Testis (tissue), 2 donors: ENCODE measurements at regions not wholly inside any gene's neighbourhood (a gene's known extent, or its start where the extent isn't known, plus 50 kb on each side); places are given as distances from the start of the nearest gene placed in this dataset.

Source experiments
- POLR2A ChIP-seq: fragments of 450-650 bp; IDR thresholded peaks from one replicate; pipeline ENCODE4 v1.6.1; 2017; ENCODE audit warnings: antibody characterized with exemption, mild to moderate bottlenecking, moderate library complexity
- TF ChIP-seq, protein P1 (sequence below), 3 experiments: fragments of 450-650 bp in 2 of 3; fragments of 200-600 bp in 1 of 3; sonication (generic) in 1 of 3; IDR thresholded peaks; one replicate each; pipeline ENCODE4 v1.5.1; 2016 to 2019; ENCODE audit warnings: antibody characterized with exemption in 3 of 3, mild to moderate bottlenecking in 2 of 3, moderate library complexity in 1 of 3

DNA sequence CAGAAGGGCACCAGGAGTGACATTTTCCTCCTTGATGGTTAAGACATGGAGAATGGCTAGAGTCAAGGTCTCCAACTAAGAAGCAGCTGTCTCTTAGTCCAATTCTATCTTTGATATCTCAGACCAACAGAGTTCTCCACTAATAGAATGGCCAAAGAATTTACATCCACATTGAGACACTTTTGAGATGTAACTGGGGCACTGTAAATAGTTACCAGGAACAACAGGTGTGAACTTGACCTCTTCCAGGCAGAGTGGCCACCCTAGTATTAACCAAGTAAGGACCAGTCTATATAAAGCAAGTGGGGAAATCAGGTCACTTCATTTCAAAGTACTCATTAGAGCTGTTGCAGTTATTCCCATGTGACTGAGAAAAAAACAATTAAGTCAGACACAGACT lies 159.7 kb upstream of the RAD23B start:
- TF ChIP-seq POLR2A = no peak
- TF ChIP-seq, protein P1, sequence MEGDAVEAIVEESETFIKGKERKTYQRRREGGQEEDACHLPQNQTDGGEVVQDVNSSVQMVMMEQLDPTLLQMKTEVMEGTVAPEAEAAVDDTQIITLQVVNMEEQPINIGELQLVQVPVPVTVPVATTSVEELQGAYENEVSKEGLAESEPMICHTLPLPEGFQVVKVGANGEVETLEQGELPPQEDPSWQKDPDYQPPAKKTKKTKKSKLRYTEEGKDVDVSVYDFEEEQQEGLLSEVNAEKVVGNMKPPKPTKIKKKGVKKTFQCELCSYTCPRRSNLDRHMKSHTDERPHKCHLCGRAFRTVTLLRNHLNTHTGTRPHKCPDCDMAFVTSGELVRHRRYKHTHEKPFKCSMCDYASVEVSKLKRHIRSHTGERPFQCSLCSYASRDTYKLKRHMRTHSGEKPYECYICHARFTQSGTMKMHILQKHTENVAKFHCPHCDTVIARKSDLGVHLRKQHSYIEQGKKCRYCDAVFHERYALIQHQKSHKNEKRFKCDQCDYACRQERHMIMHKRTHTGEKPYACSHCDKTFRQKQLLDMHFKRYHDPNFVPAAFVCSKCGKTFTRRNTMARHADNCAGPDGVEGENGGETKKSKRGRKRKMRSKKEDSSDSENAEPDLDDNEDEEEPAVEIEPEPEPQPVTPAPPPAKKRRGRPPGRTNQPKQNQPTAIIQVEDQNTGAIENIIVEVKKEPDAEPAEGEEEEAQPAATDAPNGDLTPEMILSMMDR (IDR thresholded peaks at IDR 0.05) = no peak
